ENCODE measurements at regions not wholly inside any gene's neighbourhood (a gene's known extent, or its start where the extent isn't known, plus 50 kb on each side); places are given as distances from the start of the nearest gene placed in this dataset.

DNA sequence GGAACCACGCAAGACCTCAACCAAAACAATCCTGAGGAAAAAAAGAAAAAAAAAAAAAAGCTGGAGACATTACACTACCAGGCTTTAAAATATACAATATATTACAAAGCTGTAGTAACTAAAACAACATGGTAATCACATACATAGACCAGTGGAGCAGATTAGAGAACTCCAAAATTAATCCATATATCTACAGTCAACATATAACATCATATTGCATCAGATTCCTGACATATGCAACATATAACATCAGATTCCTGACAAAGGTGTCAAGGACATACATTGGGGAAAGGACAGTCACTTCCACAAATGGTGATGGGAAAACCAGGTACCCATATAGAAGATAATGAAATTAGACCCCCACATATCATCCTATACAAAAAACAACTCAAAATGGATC is 145.8 kb downstream of the BTG1 start:
- Histone ChIP-seq H3K27me3 (no peaks in the 10 kb centered on the region), H3K9me3 (no peaks in the 10 kb centered on the region), H3K4me1 (no peaks in the 10 kb centered on the region), H3K36me3 (no peaks in the 10 kb centered on the region), H3K27ac (no peak overlapping the region), H3K4me3 (no peak overlapping the region)
- ATAC-seq (no peak), DNase-seq (no peak)
- 60% methylated on average over 1 of the region's 1 CpG for WGBS (ENCODE audit: insufficient coverage, low coverage, low lambda C conversion rate, missing lambda C conversion rate)
- intact Hi-C loops (cut with DNase I), result no loop called here
- TF ChIP-seq, protein P1, sequence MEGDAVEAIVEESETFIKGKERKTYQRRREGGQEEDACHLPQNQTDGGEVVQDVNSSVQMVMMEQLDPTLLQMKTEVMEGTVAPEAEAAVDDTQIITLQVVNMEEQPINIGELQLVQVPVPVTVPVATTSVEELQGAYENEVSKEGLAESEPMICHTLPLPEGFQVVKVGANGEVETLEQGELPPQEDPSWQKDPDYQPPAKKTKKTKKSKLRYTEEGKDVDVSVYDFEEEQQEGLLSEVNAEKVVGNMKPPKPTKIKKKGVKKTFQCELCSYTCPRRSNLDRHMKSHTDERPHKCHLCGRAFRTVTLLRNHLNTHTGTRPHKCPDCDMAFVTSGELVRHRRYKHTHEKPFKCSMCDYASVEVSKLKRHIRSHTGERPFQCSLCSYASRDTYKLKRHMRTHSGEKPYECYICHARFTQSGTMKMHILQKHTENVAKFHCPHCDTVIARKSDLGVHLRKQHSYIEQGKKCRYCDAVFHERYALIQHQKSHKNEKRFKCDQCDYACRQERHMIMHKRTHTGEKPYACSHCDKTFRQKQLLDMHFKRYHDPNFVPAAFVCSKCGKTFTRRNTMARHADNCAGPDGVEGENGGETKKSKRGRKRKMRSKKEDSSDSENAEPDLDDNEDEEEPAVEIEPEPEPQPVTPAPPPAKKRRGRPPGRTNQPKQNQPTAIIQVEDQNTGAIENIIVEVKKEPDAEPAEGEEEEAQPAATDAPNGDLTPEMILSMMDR (IDR thresholded peaks at IDR 0.05), result no peak
- no peak for TF ChIP-seq POLR2A (IDR thresholded peaks at IDR 0.05)

DNA sequence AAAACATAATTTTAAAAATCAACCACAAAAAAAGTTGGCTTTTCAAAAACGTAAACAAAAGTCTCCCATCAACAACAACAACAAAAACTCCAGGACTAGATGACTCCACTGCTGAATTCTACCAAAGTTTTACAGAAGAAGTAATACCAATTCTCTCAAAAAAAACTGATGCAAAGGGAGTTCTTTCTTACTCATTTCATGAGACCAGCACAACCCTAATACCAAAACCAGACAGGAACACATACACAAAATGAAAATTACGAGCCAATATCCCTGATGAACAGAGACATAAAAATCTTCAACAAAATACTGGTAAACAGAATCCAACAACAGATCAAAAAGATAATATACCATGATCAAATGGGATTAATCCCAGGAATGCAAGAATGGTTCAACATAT is 147.3 kb downstream of the BTG1 start:
- 81% methylated on average over 2 of the region's 2 CpGs for WGBS (ENCODE audit: insufficient coverage, low coverage, low lambda C conversion rate, missing lambda C conversion rate)
- intact Hi-C loops (cut with DNase I), result no loop called here
- ATAC-seq, result no peak

DNA sequence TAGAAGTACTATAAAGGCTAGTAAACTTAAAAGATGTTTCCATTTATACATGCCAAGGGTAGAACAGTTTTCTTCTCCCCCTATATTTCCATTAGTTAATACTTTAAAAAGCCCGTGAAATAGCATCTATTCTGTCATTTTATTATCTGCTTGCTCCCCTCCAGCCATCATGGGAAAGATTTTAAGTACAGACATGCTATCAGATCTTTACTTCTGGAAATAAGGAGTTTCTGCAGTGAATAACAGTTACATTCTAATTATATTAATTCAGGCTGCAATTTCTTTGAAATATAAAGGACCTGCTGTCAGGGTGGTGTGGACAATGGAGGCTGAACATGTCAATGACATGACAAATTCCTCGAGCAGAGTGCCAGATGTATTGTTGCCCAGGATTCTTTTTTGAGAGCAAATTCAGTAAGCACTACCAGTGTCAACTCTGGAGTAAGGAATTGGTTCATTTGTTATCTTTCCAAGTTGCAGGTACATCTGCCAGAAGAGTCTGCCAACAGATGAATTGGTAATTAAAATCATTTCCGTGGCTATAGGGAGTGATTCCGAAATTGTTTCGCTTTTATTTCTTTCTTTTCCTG is 151.3 kb downstream of the BTG1 start:
- Histone ChIP-seq H3K27ac (no peak overlapping the region), H3K4me3 (no peak overlapping the region), H3K9me3 (no peaks in the 10 kb centered on the region), H3K4me1 (no peaks in the 10 kb centered on the region), H3K36me3 (no peaks in the 10 kb centered on the region), H3K27me3 (no peaks in the 10 kb centered on the region)
- 85% methylated on average over 5 of the region's 5 CpGs for WGBS (ENCODE audit: insufficient coverage, low coverage, low lambda C conversion rate, missing lambda C conversion rate)
- ATAC-seq (no peak), DNase-seq (no peak)
- intact Hi-C loops (cut with DNase I), result no loop called here
- TF ChIP-seq, protein P1 (IDR thresholded peaks at IDR 0.05), result no peak
- TF ChIP-seq POLR2A (IDR thresholded peaks at IDR 0.05), result no peak

More for the DNA sequence above, 147.3 kb downstream of the BTG1 start:
- Histone ChIP-seq H3K4me1 (no peaks in the 10 kb centered on the region), H3K27ac (no peak overlapping the region), H3K9me3 (no peaks in the 10 kb centered on the region), H3K36me3 (no peaks in the 10 kb centered on the region), H3K4me3 (no peak overlapping the region), H3K27me3 (no peaks in the 10 kb centered on the region)
- TF ChIP-seq, protein P1 (IDR thresholded peaks at IDR 0.05), result no peak
- no peak for TF ChIP-seq POLR2A (IDR thresholded peaks at IDR 0.05)
- DNase-seq, result no peak

DNA sequence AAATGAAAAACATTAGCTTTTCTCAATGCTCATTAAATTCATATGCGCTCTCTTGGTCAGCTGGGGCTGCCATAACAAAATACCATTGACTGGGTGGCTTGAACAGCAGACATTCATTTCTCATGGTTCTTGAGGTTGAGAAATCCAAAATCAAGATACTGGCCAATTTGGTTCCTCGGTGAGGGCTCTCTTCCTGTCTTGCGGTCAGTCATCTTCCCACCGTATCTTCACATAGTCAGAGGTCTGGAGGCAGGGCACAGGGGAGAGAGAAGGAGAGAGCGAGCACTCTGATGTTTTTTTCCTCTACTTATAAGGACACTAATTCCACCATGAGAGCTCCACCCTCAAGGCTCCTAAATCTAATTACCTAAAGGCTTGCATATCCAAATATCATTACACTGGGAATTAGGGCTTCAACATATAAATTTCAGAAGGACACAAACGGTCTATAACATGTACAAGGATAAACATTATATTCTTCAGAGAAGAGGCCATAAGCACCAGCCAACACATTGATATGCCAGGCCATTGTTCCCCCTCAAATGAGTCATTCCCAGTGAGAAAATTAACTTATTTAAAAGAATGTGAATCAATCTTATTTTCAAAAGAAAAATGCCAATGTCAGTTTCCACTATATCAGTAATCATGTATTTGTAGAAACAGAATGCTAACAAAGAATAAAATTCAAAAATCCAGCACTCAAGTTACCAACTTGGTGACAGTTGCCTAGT is 152.2 kb downstream of the BTG1 start:
- WGBS (ENCODE audit: insufficient coverage, low coverage, low lambda C conversion rate, missing lambda C conversion rate), result 83% methylated on average over 4 of the region's 6 CpGs

More for the DNA sequence above, 152.2 kb downstream of the BTG1 start:
- Histone ChIP-seq H3K9me3 (no peaks in the 10 kb centered on the region), H3K36me3 (no peaks in the 10 kb centered on the region), H3K4me1 (no peaks in the 10 kb centered on the region), H3K27ac (no peak overlapping the region), H3K4me3 (no peak overlapping the region), H3K27me3 (no peaks in the 10 kb centered on the region)
- no peak for TF ChIP-seq POLR2A (IDR thresholded peaks at IDR 0.05)
- TF ChIP-seq, protein P1 (IDR thresholded peaks at IDR 0.05), result no peak
- DNase-seq (no peak), ATAC-seq (no peak)
- intact Hi-C loops (cut with DNase I), result no loop called here

All from right lobe of liver (tissue), 6 donors.